Smooth muscle cell (in vitro differentiated cells): ENCODE measurements at regions not wholly inside any gene's neighbourhood (a gene's known extent, or its start where the extent isn't known, plus 50 kb on each side); places are given as distances from the start of the nearest gene placed in this dataset.

ENCODE experiments used
- DNase-seq: peaks from one replicate; lab custom pipeline; 2025; ENCODE audit not compliant: unreplicated experiment; lab: John Stamatoyannopoulos, UW
- H2AFZ ChIP-seq: fragments of 200-600 bp; sonication (generic); 2 replicates; pipeline ENCODE4 v1.6.0; 2016; ENCODE audit warnings: antibody characterized with exemption, low read depth, mild to moderate bottlenecking
- H3F3A ChIP-seq: fragments of 200-600 bp; sonication (generic); 2 replicates; pipeline ENCODE4 v1.6.0; 2017; ENCODE audit warnings: antibody characterized with exemption, low read depth
- H3K27ac ChIP-seq: fragments of 200-600 bp; sonication (generic); 2 replicates; pipeline ENCODE4 v1.5.1; 2016; ENCODE audit warnings: low read depth, mild to moderate bottlenecking
- H3K27me3 ChIP-seq: fragments of 200-600 bp; sonication (generic); 2 replicates; pipeline ENCODE4 v1.6.1; 2016; ENCODE audit warnings: low read depth, mild to moderate bottlenecking
- H3K36me3 ChIP-seq: fragments of 200-600 bp; sonication (generic); 2 replicates; pipeline ENCODE4 v1.5.1; 2016; ENCODE audit warnings: low read depth
- H3K4me1 ChIP-seq: fragments of 200-600 bp; sonication (generic); 2 replicates; pipeline ENCODE4 v1.5.1; 2016; ENCODE audit warnings: low read depth
- H3K4me2 ChIP-seq: fragments of 200-600 bp; sonication (generic); 2 replicates; pipeline ENCODE4 v1.6.0; 2016; ENCODE audit warnings: mild to moderate bottlenecking
- H3K4me3 ChIP-seq: fragments of 200-600 bp; sonication (generic); 2 replicates; pipeline ENCODE4 v1.5.1; 2016; ENCODE audit warnings: mild to moderate bottlenecking
- H3K79me2 ChIP-seq: fragments of 200-600 bp; sonication (generic); 2 replicates; pipeline ENCODE4 v1.6.0; 2016; ENCODE audit warnings: low read depth, mild to moderate bottlenecking
- H3K9ac ChIP-seq: fragments of 200-600 bp; sonication (generic); 2 replicates; pipeline ENCODE4 v1.6.0; 2016; ENCODE audit warnings: low read depth
- H3K9me3 ChIP-seq: fragments of 200-600 bp; sonication (generic); replicated peaks from 2 replicates; pipeline ENCODE4 v1.5.1; 2016; ENCODE audit warnings: low read depth
- H4K20me1 ChIP-seq: fragments of 200-600 bp; sonication (generic); 2 replicates; pipeline ENCODE4 v1.6.0; 2016; ENCODE audit warnings: low read depth
- WGBS: methylation state at CpG from one replicate; pipeline ENCODE4 v1.1.7; 2016; ENCODE audit warnings: low lambda C conversion rate; 5-methylcytosine and 5-hydroxymethylcytosine counted together
- TF ChIP-seq, protein P1 (sequence below): fragments of 200-600 bp; sonication (generic); IDR thresholded peaks from 2 replicates; pipeline ENCODE4 v1.5.1; 2017; ENCODE audit warnings: borderline replicate concordance, mild to moderate bottlenecking, antibody characterized with exemption; ENCODE audit not compliant: insufficient read depth, poor library complexity, severe bottlenecking

DNA sequence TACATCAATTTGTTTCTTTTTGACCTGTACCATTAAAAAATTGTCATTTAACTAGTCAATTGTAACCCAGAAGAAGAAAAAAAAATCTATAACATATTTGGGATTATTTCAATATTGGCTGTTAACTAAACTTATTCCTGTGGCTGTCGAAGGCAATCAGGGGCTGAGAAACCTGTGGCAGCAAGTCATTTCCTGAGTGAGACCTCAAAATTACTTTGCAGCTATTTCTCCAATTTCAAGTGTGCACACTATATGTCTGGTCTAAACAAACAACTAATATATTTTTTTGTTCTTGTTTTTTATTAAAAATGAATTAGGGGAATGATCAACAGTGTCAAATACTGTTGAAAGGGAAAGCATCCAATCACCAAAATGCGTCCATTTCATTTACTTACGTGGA, 1357.6 kb upstream of the B3GALT2 start:
- no peaks in the 10 kb centered on the region for H3K79me2 ChIP-seq
- no peaks in the 10 kb centered on the region for H3K4me1 ChIP-seq
- no peak overlapping the region for H2AFZ ChIP-seq
- H3K9me3 ChIP-seq = no peaks in the 10 kb centered on the region
- no peak overlapping the region for H3K4me3 ChIP-seq
- H3K9ac ChIP-seq = no peak overlapping the region
- H3K4me2 ChIP-seq = no peak overlapping the region
- no peaks in the 10 kb centered on the region for H3F3A ChIP-seq
- no peak for DNase-seq
- H3K27me3 ChIP-seq = no peaks in the 10 kb centered on the region
- whole genome bisulfite sequencing = 95% methylated on average over 3 of the region's 3 CpGs
- H3K36me3 ChIP-seq = no peaks in the 10 kb centered on the region
- TF ChIP-seq, protein P1, sequence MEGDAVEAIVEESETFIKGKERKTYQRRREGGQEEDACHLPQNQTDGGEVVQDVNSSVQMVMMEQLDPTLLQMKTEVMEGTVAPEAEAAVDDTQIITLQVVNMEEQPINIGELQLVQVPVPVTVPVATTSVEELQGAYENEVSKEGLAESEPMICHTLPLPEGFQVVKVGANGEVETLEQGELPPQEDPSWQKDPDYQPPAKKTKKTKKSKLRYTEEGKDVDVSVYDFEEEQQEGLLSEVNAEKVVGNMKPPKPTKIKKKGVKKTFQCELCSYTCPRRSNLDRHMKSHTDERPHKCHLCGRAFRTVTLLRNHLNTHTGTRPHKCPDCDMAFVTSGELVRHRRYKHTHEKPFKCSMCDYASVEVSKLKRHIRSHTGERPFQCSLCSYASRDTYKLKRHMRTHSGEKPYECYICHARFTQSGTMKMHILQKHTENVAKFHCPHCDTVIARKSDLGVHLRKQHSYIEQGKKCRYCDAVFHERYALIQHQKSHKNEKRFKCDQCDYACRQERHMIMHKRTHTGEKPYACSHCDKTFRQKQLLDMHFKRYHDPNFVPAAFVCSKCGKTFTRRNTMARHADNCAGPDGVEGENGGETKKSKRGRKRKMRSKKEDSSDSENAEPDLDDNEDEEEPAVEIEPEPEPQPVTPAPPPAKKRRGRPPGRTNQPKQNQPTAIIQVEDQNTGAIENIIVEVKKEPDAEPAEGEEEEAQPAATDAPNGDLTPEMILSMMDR = no peak
- no peaks in the 10 kb centered on the region for H4K20me1 ChIP-seq
- H3K27ac ChIP-seq = no peak overlapping the region

DNA sequence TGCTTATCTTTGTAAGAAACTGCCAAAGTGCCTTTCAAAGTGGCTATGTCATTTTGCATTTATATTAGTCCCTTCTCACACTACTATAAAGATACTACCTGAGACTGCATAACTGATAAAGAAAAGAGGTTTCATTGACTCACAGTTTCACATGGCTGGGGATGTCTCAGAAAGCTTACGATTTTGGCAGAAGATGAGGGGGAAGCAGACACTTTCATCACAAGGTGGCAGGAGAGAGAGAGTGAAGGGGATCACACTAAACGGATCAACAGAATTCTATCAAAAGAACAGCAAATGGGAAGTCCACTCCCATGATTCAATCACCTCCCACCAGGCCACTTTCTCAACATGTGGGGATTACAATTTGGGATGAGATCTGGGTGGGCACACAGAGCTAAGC, 1352.0 kb upstream of the B3GALT2 start:
- H4K20me1 ChIP-seq = no peaks in the 10 kb centered on the region
- no peak overlapping the region for H3K4me3 ChIP-seq
- no peaks in the 10 kb centered on the region for H3K9me3 ChIP-seq
- peaks cover 6% of the 10 kb centered on the region for H3K4me1 ChIP-seq
- H3K27me3 ChIP-seq = no peaks in the 10 kb centered on the region
- H2AFZ ChIP-seq = no peak overlapping the region
- H3K36me3 ChIP-seq = no peaks in the 10 kb centered on the region
- no peak overlapping the region for H3K9ac ChIP-seq
- no peak overlapping the region for H3K4me2 ChIP-seq
- H3K27ac ChIP-seq = no peak overlapping the region
- no peaks in the 10 kb centered on the region for H3K79me2 ChIP-seq
- TF ChIP-seq, protein P1 = no peak
- WGBS = 42% methylated on average over 2 of the region's 2 CpGs
- DNase-seq = no peak
- H3F3A ChIP-seq = no peaks in the 10 kb centered on the region

DNA sequence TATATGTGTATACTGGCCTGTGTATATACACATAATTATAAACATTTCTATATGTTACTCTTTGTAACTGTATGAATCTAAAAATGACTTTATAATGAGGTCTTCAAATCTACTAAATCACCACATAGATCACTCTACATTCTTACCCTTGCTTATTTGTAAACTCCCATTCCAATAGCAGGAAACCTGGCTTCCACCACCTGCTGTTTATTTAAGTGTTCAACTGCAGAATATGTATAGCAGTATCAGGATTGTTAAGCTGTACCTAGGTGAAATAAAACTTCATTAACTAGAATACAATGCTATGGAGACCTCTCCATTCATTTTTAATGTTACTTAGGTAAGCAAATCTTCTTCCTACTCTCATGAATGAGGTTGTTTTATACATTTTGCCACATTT, 1351.1 kb upstream of the B3GALT2 start:
- Histone ChIP-seq H3K9ac (no peak overlapping the region), H3K4me2 (no peak overlapping the region)
- TF ChIP-seq, protein P1 = no peak

DNA sequence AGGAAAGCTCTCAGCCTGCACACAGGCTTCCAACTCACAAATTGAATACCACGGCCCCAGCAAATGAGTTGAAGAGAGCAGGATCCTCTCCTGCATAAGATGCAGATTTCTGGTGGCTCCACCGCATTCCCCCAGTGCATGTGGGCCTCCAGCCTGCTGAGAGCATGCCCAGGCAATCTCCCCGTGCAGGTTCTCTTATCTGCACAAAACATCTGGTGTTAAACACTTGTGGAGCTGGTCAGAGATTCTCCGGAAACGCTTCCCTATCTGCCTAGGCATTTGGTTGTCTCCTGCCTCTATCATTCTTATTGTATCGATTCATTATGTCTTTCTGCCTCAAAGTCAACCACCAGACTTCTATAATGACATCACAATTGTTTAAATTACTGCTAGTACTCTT, 1349.0 kb upstream of the B3GALT2 start:
- no peak overlapping the region for H3K9ac ChIP-seq

More for the DNA sequence above, 1351.1 kb upstream of the B3GALT2 start:
- no peaks in the 10 kb centered on the region for H3K9me3 ChIP-seq
- H3K79me2 ChIP-seq = no peaks in the 10 kb centered on the region
- H3K27me3 ChIP-seq = no peaks in the 10 kb centered on the region
- H3F3A ChIP-seq = no peaks in the 10 kb centered on the region
- no peaks in the 10 kb centered on the region for H4K20me1 ChIP-seq
- H2AFZ ChIP-seq = no peak overlapping the region
- H3K4me3 ChIP-seq = no peak overlapping the region
- no peak overlapping the region for H3K27ac ChIP-seq
- no peak for DNase-seq
- peaks cover 6% of the 10 kb centered on the region for H3K4me1 ChIP-seq
- no peaks in the 10 kb centered on the region for H3K36me3 ChIP-seq

More for the DNA sequence above, 1349.0 kb upstream of the B3GALT2 start:
- H3K4me2 ChIP-seq = peak overlapping the region; percentile 46
- peak overlapping the region; percentile 90 for H2AFZ ChIP-seq
- no peaks in the 10 kb centered on the region for H3K79me2 ChIP-seq
- 34% methylated on average over 6 of the region's 6 CpGs for WGBS
- H3K27ac ChIP-seq = peak overlapping the region; percentile 43
- no peaks in the 10 kb centered on the region for H4K20me1 ChIP-seq
- H3F3A ChIP-seq = no peaks in the 10 kb centered on the region
- H3K4me1 ChIP-seq = peaks cover 6% of the 10 kb centered on the region
- TF ChIP-seq, protein P1 = no peak
- no peaks in the 10 kb centered on the region for H3K27me3 ChIP-seq
- H3K9me3 ChIP-seq = no peaks in the 10 kb centered on the region
- no peaks in the 10 kb centered on the region for H3K36me3 ChIP-seq
- no peak overlapping the region for H3K4me3 ChIP-seq
- no peak for DNase-seq
